Lung (tissue), 11 donors: ENCODE measurements at regions not wholly inside any gene's neighbourhood (a gene's known extent, or its start where the extent isn't known, plus 50 kb on each side); places are given as distances from the start of the nearest gene placed in this dataset.
"Not testable (repeated sequence)": the region's sequence is repeated elsewhere in the genome, so short reads cannot be mapped to it uniquely, and the experiment has no call there.

Source experiments
- ATAC-seq: fragments of 200-7000 bp; cut with Tn5 transposase; one replicate; pipeline ENCODE4 v1.9.1; 2020; ENCODE audit warnings: moderate number of reproducible peaks; ENCODE audit not compliant: insufficient read depth, low FRiP score
- DNase-seq, 3 donors: peaks; one replicate each; pipeline ENCODE4 v3.0.0-alpha.2; 2013 to 2017
- H3K27ac ChIP-seq, 2 donors: one replicate each; pipeline ENCODE4 v1.5.1; 2013; ENCODE audit warnings: mild to moderate bottlenecking in 2 of 2, moderate library complexity in 2 of 2, control low read depth in 1 of 2, inconsistent platforms in 1 of 2, low read depth in 1 of 2, low read length in 1 of 2
- H3K27me3 ChIP-seq, 3 donors: one replicate each; pipeline ENCODE4 v1.5.1; 2013; ENCODE audit warnings: low read length in 2 of 3; ENCODE audit not compliant: control insufficient read depth in 3 of 3, insufficient read depth in 3 of 3
- H3K36me3 ChIP-seq, 4 donors: one replicate each; pipeline ENCODE4 v1.5.1; 2013; ENCODE audit warnings: low read length in 4 of 4, mild to moderate bottlenecking in 1 of 4, moderate library complexity in 1 of 4; ENCODE audit not compliant: control insufficient read depth in 4 of 4, insufficient read depth in 4 of 4
- H3K4me1 ChIP-seq, 5 donors: one replicate each; pipeline ENCODE4 v1.5.1; 2013; ENCODE audit warnings: low read length in 5 of 5, mild to moderate bottlenecking in 2 of 5, moderate library complexity in 1 of 5; ENCODE audit not compliant: control insufficient read depth in 5 of 5, insufficient read depth in 5 of 5
- H3K4me3 ChIP-seq: one replicate; pipeline ENCODE4 v1.5.1; 2013; ENCODE audit warnings: mild to moderate bottlenecking, control low read depth, moderate library complexity
- H3K9ac ChIP-seq, 2 donors: one replicate each; pipeline ENCODE4 v1.5.1; 2013; ENCODE audit warnings: low read length in 2 of 2, control low read depth in 1 of 2; ENCODE audit not compliant: insufficient read depth in 1 of 2
- H3K9me3 ChIP-seq, 4 donors: one replicate each; pipeline ENCODE4 v1.5.1; 2013; ENCODE audit warnings: low read length in 3 of 4, mild to moderate bottlenecking in 1 of 4, moderate library complexity in 1 of 4; ENCODE audit not compliant: control insufficient read depth in 4 of 4, insufficient read depth in 3 of 4
- CTCF ChIP-seq: IDR thresholded peaks from 2 replicates; pipeline ENCODE4 v1.5.1; 2012; ENCODE audit warnings: mild to moderate bottlenecking; ENCODE audit errors: control extremely low read depth, extremely low read depth
- WGBS, 2 donors: extraction: QIAGEN DNeasy Blood & Tissue Kit; methylation state at CpG; one replicate each; pipeline ENCODE4 v1.1.7; 2013; 5-methylcytosine and 5-hydroxymethylcytosine counted together
- donor health status: control.
- donor health status: control.
- donor health status: Bipolar disorder and iron deficiency.
- donor health status: healthy.
- donor health status: DM: yes; HTN: yes; CAD: no.

- no peak for ATAC-seq
Measured at GRCh38 chr4:128536746-128537145, 249.1 kb upstream of the PGRMC2 start.

GRCh38 chr4:128535510-128535909 lies 247.9 kb upstream of the PGRMC2 start:
- H3K27ac ChIP-seq, ATAC-seq, H3K9ac ChIP-seq, H3K4me1 ChIP-seq, H3K27me3 ChIP-seq, H3K36me3 ChIP-seq, H3K9me3 ChIP-seq, H3K4me3 ChIP-seq: not testable (repeated sequence)
- peak in 1 of 3 donors; percentile 34 for DNase-seq
- WGBS, 2 donors = 58 to 83% methylated on average over 4 of the region's 4 CpGs

More at GRCh38 chr4:128536746-128537145, 249.1 kb upstream of the PGRMC2 start:
- Histone ChIP-seq H3K27me3 (no peaks in the 10 kb centered on the region), H3K9ac (no peak overlapping the region), H3K4me1 (peaks cover 0 to 5% (median 0%) of the 10 kb centered on the region in 5 donors), H3K36me3 (no peaks in the 10 kb centered on the region), H3K27ac (no peak overlapping the region), H3K9me3 (no peaks in the 10 kb centered on the region), H3K4me3 (no peak overlapping the region)
- TF ChIP-seq CTCF = no peak
- 90 to 95% methylated on average over 1 of the region's 1 CpG for WGBS, 2 donors
- DNase-seq = no peak

- no peak for DNase-seq
- no peaks in the 10 kb centered on the region for H3K36me3 ChIP-seq
- 72 to 78% methylated on average over 4 of the region's 4 CpGs for WGBS, 2 donors
- H3K9ac ChIP-seq = no peak overlapping the region
- peak overlapping the region; percentile 65 to 70 for H3K27ac ChIP-seq
- H3K4me3 ChIP-seq = no peak overlapping the region
- H3K27me3 ChIP-seq = no peaks in the 10 kb centered on the region
- peak; percentile 88 for ATAC-seq
- no peak for TF ChIP-seq CTCF
- H3K9me3 ChIP-seq = no peaks in the 10 kb centered on the region
- peaks cover 0 to 14% (median 4%) of the 10 kb centered on the region in 5 donors for H3K4me1 ChIP-seq
Measured at GRCh38 chr4:128528793-128529553, 241.4 kb upstream of the PGRMC2 start.

- Histone ChIP-seq H3K9ac (no peak overlapping the region), H3K36me3 (no peaks in the 10 kb centered on the region), H3K27ac (peak overlapping the region in 1 of 2 donors; percentile 65), H3K9me3 (no peaks in the 10 kb centered on the region), H3K4me1 (peaks cover 0 to 14% (median 4%) of the 10 kb centered on the region in 5 donors), H3K4me3 (no peak overlapping the region), H3K27me3 (no peaks in the 10 kb centered on the region)
- DNase-seq (no peak), ATAC-seq (peak; percentile 4)
- WGBS, 2 donors = 60 to 77% methylated on average over 4 of the region's 4 CpGs
- no peak for TF ChIP-seq CTCF
Measured at GRCh38 chr4:128527946-128528576, 240.4 kb upstream of the PGRMC2 start.
